Stimulated activated CD4-positive, alpha-beta T cell treated with anti-CD3 and anti-CD28 coated beads, Interleukin-15, amount 100 ng/mL, for 48 hours (primary cell): ENCODE measurements at regions not wholly inside any gene's neighbourhood (a gene's known extent, or its start where the extent isn't known, plus 50 kb on each side); places are given as distances from the start of the nearest gene placed in this dataset.
A peak's percentile ranks its signal among the peaks of the same experiment; 100 is the strongest.

Source experiments
- DNase-seq, 2 donors: peaks; one replicate each; pipeline ENCODE4 v3.0.0-alpha.2; 2020; ENCODE audit warnings: low read depth in 2 of 2

GRCh38 chr7:3194501-3195141 is 106.4 kb upstream of the SDK1 start:
- no peak for DNase-seq

DNA sequence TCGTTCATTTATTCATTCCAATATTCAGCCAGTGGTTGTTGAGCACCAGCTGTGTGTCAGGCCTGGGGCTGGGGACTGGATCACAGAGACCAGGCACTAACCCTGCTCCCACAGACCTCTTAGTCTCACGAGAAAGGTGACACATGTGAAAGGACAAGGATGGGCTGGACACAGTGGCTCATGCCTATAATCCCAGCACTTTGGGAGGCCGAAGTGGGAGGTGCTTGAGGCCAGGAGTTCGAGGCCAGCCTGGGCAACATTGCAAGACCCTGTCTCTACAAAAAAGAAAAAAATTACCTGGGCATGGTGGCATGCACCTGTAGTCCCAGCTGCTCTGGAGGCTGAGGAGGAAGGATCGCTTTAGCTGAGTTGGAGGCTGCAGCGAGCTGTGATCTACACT is 105.9 kb upstream of the SDK1 start:
- no peak for DNase-seq

DNA sequence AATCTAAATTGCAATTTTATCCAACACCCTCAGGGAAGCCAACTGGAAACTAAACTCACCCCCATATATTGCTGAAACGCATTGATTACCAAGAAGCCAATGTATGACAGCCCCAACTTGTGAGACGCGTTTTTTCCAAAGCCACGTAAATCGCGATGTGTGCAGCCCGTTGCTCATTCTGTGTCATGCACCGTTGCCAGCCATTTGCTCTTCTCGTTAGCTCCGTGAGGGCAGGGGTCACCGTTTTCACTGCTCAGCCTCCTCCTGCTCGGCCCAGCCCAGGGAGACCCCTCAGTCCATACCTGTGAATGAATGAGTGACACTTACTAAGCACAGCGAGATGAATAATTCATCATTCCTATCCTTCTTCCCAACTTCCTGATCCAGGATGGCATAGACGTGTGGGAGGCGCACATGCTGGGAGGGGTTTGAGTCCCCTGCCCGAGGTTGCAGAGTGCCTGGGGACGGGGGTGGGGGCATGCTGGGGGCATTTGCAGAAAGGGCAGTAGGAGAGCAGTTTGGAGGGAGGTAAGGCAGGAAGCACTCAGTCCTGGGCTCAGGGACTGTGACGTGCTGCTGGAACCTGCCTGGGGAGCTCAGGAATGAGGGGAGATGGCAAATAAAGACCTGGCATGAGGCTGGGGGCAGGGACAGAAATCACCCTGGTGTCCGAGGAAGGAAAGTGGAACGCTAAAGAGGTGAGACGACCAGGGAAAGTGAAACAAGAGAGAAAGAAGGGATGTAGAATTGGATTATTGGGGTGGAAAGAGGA is 104.2 kb upstream of the SDK1 start:
- no peak for DNase-seq

GRCh38 chr7:3197567-3198213 is 103.4 kb upstream of the SDK1 start:
- no peak for DNase-seq

DNA sequence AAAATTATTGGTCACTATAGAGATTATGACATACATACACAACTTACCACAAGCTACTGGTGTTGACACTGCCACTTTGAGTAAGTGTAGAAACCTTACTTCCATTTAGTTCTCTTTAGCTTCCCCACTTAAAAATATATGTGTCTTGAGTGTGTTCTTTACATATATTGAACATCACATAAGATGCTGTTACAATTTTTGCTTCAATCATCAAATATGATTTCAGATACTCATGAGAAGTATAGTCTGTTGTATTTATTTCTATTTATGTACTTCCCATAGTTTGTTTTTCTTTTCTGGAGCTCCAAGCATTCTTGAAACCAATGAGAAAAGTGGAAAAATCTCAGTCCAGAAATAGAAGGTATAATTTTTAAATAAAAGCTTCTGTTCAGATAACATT is 102.7 kb upstream of the SDK1 start:
- DNase-seq: no peak

DNA sequence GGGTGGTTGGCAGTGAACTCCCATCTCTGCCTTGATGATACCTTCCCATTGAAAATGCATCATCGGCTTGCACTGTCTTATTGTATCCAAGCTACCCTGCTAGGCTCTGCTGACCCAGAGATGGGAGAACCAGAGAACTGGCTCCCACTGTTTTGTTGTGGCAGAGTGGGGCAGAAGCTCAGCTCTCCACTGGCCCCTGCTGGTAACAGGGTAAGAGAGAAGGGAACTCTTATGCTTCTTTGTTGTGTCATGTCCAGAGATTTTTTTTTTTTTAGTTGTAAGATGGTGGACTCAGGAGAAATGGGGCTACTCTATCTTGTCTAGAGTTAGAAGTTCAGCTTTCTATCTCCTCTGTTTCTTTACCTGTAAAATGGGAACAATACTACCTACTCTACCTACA is 100.5 kb upstream of the SDK1 start:
- peak in 1 of 2 donors; percentile 7 for DNase-seq

GRCh38 chr7:3201306-3201705 is 99.7 kb upstream of the SDK1 start:
- DNase-seq: no peak

DNA sequence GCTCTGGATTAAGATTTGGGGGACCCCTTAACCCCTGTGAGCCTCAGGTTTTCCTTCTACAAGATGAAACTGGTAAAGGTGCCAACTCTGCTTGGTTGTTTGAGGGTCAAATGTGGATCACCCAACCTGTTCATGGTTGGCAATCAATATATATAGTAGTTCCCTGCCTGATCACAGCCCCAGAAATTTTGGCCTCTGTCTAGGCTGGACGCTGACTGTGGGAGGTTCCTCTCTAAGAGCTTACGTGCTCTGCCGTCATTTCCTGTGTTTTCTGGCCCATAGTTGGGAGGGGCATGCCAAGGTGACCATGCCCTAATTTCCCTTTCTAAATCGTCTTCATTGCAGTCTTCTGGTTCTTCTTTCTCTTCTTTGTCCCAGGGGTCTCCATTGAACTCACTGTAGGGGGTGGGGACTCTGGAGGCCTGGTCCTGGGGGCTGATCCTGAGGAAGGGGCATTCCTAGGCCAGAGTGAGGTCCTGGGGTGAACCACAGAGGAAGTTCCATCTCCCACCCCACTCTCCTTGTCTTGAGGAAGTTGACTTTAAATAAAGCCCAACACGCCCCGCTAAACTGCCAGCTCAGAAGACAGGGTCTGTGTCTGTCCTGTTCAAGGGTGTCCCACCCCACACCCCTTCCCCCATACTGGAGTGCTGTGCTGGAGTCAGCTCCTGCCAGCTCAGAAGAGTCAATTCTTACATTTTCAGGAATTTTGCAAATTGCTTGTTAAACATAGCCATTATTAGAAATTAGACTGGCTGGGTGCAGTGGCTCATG is 98.9 kb upstream of the SDK1 start:
- no peak for DNase-seq

DNA sequence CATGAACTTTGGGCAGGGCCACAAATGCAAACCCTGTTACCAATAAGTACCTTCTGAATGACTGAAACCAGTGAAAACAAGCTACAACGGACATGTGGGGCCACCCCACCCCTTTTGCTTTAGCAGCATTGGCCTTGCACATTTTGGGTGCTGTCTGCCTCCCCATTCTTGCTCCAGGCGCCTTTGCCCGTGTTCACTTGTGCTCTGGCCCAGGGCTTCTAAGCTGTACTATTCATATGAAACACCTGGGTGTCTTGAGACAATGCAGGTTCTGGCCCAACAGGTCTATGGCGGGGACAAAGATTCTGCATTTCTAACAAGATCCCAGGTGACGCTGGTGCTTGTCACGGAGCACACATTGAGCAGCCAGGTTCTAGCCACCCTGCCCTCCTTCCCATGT is 96.5 kb upstream of the SDK1 start:
- DNase-seq: no peak

GRCh38 chr7:3206101-3206500 is 95.0 kb upstream of the SDK1 start:
- DNase-seq: no peak

DNA sequence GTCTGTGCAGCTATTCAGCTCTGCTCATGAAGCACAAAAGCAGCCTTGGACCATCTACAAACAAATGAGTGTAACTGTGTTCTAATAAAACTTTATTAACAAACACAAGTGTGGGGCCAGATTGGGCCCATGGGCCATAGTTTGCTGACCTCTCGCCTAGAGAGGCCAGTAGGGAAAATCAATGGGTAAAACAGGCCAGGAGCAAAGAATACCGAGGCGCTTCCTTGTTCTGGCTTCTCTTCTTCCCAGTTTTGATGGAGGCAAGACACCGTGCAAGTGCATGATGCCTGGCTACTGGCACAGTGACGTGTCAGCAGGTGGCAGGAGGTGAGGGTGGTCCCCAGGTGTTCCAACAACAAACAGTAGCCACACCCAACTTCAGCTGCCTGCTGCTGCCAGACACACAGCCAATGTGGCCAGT is 94.3 kb upstream of the SDK1 start:
- no peak for DNase-seq

- no peak for DNase-seq
Observed at GRCh38 chr7:3207387-3207902, 93.6 kb upstream of the SDK1 start.

- no peak for DNase-seq
Observed at GRCh38 chr7:3210531-3210930, 90.5 kb upstream of the SDK1 start.

- DNase-seq: no peak
Observed at GRCh38 chr7:3214090-3214413, 87.0 kb upstream of the SDK1 start.

DNA sequence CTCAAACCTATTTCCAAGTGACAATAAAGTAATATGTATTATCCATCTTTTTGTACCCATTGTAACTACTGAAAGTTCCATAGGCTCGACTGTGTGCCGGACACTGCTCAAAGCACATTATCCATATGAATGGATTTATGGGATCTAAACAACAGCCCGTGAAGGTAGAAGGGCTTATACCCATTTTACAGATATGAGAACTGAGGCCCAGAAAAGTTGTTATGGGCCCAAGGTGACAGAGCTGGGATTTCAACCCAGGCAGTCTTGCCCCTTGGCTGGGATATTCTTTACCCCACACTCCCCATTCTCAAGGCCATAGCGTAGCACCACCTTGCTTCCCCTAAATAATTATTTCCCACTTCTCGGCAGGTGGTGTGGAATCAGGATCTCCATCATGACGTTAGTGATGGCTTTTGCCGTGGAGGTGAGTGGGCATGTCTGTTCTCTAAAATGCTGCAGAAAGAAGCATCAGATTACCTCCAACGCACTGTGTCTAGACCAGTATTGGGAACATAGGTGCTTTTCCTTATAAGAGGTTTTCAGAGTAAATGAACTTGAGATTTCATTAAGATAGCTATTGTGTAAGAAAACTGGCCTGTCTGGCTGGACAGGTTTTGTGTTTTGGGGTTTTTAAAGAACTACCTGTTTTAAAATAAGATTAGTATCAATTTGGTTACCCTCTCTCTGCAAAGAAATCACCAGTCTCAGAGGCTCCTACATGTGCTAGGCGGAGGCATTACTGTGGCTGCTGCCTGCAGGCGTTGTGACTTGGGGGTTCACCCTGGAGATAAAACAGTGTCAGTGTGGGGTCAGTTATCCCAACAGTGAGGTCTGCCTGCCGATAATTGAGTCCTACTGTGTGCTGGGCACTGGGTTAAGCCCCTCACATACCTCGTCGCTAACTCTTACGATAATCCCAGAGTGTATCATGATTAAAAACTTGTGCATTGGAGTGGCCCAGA is 85.1 kb upstream of the SDK1 start:
- no peak for DNase-seq

- no peak for DNase-seq
Observed at GRCh38 chr7:3217166-3217565, 83.9 kb upstream of the SDK1 start.

DNA sequence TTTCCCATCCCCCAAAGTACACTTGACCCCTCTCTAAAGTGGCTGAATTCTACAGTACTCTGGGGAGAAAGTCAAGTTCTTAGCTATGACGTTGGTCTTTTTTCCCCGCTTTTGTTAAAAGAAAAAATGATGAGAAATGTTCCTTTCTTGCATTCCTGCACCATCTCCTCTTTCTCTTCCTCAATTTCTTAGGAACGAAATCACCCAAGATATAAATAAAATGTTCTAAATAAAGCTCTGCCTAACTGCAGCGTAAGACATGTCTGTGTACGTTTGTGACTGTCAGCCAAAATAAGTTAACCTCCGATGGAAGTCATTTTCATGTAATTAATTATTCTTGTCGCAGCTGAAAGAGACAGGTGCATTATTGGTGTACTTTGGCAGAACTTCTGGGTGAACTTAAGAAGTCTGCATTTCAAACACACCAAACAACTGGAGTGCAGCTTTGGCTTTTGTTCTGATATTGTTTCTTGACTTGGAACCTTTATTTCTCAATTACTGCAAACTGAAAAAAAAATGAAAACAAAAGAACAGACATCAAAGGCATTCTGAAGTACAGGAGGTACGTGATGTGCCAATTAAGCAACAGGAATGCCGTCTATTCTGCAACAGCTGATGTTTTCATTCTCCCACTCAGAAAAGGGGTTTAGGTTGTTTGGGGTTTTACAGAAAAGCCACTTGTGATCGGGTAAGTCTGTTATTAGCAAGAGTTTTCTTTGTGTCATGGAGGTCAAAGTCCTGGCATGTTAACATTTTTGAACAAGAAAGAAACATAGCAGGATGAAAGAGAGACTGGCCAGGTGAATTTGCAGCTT is 82.4 kb upstream of the SDK1 start:
- no peak for DNase-seq

DNA sequence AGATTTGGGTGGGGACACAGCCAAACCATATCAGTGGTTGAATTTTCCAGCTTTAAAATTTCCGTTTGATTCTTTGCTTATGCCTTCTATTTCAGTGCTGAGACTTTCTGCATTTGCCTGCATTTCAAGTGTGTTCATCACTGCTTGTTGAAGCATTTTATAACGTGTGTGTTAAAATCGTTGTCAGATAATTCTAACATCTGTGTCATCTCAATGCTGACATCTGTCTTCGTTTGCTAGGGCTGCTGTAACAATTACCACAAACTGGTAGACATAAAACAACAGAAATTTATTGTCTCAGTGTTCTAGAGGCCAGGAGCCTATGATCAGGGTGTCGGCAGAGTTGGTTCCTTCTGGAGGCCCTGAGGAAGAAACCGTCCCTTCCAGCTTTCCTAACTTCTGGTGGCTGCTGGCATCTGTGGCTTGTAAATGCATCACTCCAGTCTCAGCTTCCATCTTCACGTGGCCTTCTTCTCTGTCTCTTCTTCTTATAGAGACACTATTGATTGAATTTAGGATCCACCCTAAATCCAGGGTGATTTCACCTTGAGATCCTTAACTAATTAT is 71.1 kb upstream of the SDK1 start:
- no peak for DNase-seq

DNA sequence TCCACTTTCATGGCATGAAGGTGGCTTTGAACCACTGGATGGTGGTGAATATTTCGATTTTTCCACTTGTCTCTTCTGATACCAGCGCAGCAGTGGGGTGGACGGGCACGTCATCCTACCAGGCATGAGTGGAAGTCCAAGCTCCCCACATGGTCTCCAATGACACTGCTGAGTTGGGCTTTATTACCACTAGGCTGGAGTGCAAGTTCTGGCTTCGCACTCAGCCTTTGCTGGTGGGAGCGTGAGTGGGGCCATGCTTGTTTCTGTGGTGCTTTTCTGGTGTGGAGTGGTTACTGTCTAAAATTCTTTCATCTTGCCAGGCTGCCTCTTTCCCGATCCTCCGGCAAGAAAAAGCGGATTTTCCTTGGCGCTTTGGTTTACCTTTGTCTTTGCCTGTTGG is 70.1 kb upstream of the SDK1 start:
- no peak for DNase-seq

GRCh38 chr7:3232228-3232627 is 68.8 kb upstream of the SDK1 start:
- DNase-seq: no peak
